ENCODE measurements at regions not wholly inside any gene's neighbourhood (a gene's known extent, or its start where the extent isn't known, plus 50 kb on each side); places are given as distances from the start of the nearest gene placed in this dataset.

GRCh38 chr9:14432666-14433350 is 118.9 kb upstream of the NFIB start:
- TF ChIP-seq CTCF (IDR thresholded peaks at IDR 0.05) (no peak), POLR2A (IDR thresholded peaks at IDR 0.05) (no peak)

All from lower leg skin (tissue), 3 donors.